HL-60 (cell line): ENCODE measurements at regions not wholly inside any gene's neighbourhood (a gene's known extent, or its start where the extent isn't known, plus 50 kb on each side); places are given as distances from the start of the nearest gene placed in this dataset.

Source experiments
- CTCF ChIP-seq: IDR thresholded peaks from one replicate; pipeline ENCODE4 v1.5.1; 2011; ENCODE audit warnings: low read length, control low read depth, inconsistent platforms; ENCODE audit not compliant: insufficient read depth
- GABPA ChIP-seq: IDR thresholded peaks from 2 replicates; pipeline ENCODE4 v1.6.1; 2012; ENCODE audit warnings: low read depth
- POLR2AphosphoS5 ChIP-seq: IDR thresholded peaks from 2 replicates; pipeline ENCODE4 v1.6.1; 2012; ENCODE audit warnings: low read depth
- SPI1 ChIP-seq: IDR thresholded peaks from 2 replicates; pipeline ENCODE4 v1.6.1; 2012; ENCODE audit warnings: low read depth, mild to moderate bottlenecking, borderline replicate concordance
- TF ChIP-seq, protein P1 (sequence below): IDR thresholded peaks from 2 replicates; pipeline ENCODE4 v1.6.1; 2012; ENCODE audit warnings: low read depth; ENCODE audit not compliant: insufficient replicate concordance

- TF ChIP-seq, protein P1, sequence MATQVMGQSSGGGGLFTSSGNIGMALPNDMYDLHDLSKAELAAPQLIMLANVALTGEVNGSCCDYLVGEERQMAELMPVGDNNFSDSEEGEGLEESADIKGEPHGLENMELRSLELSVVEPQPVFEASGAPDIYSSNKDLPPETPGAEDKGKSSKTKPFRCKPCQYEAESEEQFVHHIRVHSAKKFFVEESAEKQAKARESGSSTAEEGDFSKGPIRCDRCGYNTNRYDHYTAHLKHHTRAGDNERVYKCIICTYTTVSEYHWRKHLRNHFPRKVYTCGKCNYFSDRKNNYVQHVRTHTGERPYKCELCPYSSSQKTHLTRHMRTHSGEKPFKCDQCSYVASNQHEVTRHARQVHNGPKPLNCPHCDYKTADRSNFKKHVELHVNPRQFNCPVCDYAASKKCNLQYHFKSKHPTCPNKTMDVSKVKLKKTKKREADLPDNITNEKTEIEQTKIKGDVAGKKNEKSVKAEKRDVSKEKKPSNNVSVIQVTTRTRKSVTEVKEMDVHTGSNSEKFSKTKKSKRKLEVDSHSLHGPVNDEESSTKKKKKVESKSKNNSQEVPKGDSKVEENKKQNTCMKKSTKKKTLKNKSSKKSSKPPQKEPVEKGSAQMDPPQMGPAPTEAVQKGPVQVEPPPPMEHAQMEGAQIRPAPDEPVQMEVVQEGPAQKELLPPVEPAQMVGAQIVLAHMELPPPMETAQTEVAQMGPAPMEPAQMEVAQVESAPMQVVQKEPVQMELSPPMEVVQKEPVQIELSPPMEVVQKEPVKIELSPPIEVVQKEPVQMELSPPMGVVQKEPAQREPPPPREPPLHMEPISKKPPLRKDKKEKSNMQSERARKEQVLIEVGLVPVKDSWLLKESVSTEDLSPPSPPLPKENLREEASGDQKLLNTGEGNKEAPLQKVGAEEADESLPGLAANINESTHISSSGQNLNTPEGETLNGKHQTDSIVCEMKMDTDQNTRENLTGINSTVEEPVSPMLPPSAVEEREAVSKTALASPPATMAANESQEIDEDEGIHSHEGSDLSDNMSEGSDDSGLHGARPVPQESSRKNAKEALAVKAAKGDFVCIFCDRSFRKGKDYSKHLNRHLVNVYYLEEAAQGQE: no peak
- TF ChIP-seq CTCF: no peak
- TF ChIP-seq POLR2AphosphoS5: no peak
- TF ChIP-seq SPI1: no peak
- no peak for TF ChIP-seq GABPA
Measured at GRCh38 chr4:167421201-167421600, 186.9 kb upstream of the SPOCK3 start.
